DND-41 (cell line): ENCODE measurements at regions not wholly inside any gene's neighbourhood (a gene's known extent, or its start where the extent isn't known, plus 50 kb on each side); places are given as distances from the start of the nearest gene placed in this dataset.
"Not testable (repeated sequence)": the region's sequence is repeated elsewhere in the genome, so short reads cannot be mapped to it uniquely, and the experiment has no call there.

Source experiments
- EZH2 ChIP-seq: IDR thresholded peaks from 3 replicates; pipeline ENCODE4 v1.6.1; 2012; ENCODE audit warnings: borderline replicate concordance, low read depth, mild to moderate bottlenecking, moderate library complexity, low read length, inconsistent platforms; ENCODE audit not compliant: severe bottlenecking
- TF ChIP-seq, protein P1 (sequence below): IDR thresholded peaks from 2 replicates; pipeline ENCODE4 v1.5.1; 2012; ENCODE audit warnings: borderline replicate concordance, low read length, moderate library complexity, mild to moderate bottlenecking; ENCODE audit not compliant: poor library complexity, severe bottlenecking; ENCODE audit errors: extremely low read depth

DNA sequence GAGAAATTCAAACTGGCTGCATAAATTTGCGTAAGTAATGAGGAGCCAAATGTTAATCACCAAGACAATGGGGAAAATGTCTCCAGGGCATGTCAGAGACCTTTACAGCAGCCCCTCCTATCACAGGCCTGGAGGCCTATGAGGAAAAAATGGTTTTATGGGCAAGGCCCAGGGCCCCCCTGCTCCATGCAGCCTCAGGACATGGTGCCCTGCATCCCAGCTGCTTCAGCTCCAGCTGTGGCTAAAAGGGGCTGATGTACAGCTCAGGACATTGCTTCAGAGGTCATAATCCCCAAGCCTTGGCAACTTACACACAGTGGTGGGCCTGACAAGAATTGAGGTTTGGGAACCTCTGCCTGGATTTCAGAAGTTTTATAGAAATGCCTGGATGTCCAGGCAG lies 126.2 kb upstream of the TGFBR2 start:
- TF ChIP-seq, protein P1, sequence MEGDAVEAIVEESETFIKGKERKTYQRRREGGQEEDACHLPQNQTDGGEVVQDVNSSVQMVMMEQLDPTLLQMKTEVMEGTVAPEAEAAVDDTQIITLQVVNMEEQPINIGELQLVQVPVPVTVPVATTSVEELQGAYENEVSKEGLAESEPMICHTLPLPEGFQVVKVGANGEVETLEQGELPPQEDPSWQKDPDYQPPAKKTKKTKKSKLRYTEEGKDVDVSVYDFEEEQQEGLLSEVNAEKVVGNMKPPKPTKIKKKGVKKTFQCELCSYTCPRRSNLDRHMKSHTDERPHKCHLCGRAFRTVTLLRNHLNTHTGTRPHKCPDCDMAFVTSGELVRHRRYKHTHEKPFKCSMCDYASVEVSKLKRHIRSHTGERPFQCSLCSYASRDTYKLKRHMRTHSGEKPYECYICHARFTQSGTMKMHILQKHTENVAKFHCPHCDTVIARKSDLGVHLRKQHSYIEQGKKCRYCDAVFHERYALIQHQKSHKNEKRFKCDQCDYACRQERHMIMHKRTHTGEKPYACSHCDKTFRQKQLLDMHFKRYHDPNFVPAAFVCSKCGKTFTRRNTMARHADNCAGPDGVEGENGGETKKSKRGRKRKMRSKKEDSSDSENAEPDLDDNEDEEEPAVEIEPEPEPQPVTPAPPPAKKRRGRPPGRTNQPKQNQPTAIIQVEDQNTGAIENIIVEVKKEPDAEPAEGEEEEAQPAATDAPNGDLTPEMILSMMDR: not testable (repeated sequence)
- not testable (repeated sequence) for TF ChIP-seq EZH2
